AG08396 (cell line): ENCODE measurements at regions not wholly inside any gene's neighbourhood (a gene's known extent, or its start where the extent isn't known, plus 50 kb on each side); places are given as distances from the start of the nearest gene placed in this dataset.
"Not testable (repeated sequence)": the region's sequence is repeated elsewhere in the genome, so short reads cannot be mapped to it uniquely, and the experiment has no call there.

Experiments
- DNase-seq: peaks from one replicate; pipeline ENCODE4 v3.0.0; 2012; ENCODE audit warnings: low spot score, mixed read lengths

DNA sequence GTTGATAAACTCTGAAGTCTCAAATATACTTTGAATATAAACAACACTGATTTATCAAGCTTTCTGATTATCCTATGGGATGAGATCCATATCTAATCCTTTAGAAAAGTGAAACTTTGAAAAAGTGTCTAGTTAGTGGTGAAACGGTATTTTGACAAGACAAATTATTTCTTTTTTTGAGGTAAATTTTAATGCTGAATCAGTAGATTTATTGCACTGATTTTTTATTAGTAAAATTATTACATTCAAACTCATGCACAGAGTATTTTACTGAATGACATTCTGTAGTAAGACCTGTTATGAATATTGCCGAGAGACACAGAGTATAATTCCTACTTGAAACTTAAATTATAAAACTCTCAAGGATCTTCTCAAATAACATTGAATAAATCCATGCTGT, 679.1 kb upstream of the SPRY2 start:
- no peak for DNase-seq

DNA sequence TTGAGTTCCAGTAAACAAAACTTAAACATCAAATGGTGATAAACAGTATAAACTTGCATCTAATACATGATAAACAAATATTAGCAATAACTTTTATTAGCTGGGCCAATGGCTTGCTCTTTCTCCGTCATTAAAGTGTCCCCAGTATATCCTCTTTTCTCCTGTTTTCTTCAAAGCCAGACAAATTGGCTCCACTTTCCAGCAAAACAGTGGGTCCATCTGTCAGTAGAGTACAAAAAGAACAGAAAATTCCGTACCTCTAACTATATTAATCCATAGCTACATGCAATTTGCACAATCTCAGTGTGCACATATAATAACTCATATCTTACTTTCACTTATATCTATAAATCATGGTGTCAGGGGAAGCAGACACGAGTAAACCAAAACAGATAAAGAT, 678.0 kb upstream of the SPRY2 start:
- no peak for DNase-seq

DNA sequence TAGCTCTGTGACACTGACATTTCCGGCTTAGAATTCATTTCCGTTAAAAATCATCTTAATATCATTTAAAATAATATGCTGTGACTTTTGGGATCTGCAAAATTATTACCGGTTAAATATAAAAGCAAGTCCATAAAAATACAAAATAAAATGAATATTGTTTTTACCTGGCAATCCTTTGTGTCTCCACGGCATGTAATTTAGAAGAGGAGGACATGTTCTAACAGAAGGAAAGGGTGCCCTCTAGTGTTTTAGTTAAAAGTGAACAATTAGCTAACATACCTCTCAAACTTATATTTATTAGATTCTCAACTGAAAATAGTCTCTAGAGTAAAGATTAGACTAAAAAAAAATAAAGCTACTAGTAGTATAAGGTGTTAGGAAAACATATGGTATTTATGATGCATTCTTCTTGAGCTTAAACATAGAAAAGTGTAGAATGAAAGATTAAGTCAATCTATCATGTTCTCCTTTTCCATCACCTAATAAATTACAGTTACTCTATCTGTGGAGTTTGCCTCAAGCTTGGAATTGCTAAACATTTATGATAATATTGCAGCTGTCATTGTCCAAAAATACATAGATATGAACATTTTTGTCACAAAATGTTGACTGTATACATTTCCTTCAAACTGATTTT, 676.7 kb upstream of the SPRY2 start:
- DNase-seq = peak; percentile 30

DNA sequence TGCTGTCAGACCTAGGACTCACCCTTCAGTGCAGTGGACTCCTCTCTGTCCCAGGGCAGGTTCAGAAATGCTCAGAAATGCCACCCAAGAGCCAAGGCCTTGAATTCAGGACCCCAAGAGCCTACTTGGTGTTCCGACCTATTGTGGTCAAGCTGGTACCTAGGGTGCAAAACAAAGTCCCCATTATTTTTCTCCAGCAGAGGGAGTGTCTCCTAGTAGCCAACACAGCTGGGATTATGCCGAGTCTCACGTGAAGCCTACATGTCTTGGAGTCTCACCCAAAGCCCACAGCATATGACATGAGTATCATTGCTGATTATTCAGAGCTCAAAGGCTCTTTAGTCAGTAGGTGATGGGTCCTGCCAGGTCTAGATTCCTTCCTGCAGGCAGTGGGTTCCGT, 671.1 kb upstream of the SPRY2 start:
- DNase-seq = no peak

DNA sequence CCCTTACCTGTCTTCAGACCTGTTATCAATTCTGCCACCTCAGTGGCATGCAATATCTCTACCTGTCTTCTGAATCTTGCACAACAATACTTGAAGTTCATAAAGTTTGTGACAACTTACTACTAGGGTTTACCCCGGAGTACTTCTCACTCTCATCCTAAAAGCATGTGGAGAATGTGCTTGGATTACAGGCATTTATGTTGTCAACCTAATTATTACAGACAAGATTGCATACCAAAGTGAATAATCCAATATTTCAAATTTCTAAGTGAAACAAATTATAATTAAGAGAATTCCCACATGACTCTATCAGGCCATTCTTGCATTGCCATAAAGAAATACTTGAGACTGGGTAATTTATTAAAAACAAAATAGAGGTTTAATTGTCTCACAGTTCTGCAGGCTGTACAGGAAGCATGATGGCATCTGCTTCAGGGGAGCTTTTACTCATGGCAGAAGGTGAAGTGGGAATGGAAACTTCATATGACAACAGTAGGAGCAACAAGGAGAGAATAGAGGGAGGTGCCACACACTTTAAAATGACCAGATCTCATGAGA, 661.0 kb upstream of the SPRY2 start:
- no peak for DNase-seq

DNA sequence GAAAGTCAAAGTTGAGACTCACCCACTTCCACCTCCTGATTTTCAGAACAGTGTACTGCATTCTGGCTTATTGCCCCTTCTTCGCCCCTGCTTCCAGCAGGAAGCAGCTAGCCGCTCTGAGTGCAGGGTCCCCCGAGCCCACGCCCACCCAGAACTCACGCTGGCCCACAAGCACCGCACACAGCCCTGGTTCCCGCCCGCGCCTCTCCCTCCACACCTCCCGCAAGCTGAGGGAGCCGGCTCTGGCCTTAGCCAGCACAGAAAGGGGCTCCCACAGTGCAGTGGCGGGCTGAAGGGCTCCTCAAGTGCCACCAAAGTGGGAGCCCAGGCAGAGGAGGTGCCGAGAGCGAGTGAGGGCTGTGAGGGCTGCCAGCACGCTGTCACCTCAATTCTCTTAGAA, 657.7 kb upstream of the SPRY2 start:
- DNase-seq = not testable (repeated sequence)

DNA sequence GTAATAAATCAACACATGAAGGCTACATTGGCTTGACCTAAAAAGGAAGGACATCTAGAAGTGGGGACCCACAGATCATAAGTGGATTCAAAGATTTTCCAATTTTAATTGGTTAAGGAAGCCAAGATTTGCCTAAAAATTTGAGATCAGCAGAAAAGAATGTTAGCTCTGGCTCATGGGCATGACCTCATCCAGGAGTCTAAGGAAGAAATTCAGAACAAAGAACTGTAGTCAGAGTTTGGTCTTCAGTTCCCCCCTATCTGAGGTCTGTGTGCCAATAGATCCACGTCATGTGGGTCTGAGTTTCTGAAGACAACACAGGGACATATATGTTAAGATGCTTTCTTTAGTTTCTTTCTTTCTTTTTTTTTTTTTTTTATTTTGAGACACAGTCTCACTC, 648.8 kb upstream of the SPRY2 start:
- no peak for DNase-seq

DNA sequence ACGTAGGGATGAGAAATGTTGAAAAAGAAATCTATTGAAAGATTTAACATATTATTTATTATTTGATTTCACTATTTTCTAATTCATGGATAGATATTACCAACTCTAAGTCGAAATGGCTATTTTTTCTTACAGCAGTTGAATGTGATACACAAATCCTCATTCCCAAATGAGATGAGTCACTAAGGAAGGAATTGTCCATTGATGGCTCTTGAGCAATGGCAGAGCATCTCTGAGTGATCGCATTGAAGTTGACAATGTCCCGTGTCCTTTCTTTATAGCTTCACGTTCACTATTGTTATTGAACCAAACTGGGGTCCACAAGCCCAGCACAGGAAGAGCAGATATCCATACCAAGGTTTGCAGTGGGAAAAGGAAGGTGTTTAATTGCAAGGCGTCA, 648.3 kb upstream of the SPRY2 start:
- no peak for DNase-seq

DNA sequence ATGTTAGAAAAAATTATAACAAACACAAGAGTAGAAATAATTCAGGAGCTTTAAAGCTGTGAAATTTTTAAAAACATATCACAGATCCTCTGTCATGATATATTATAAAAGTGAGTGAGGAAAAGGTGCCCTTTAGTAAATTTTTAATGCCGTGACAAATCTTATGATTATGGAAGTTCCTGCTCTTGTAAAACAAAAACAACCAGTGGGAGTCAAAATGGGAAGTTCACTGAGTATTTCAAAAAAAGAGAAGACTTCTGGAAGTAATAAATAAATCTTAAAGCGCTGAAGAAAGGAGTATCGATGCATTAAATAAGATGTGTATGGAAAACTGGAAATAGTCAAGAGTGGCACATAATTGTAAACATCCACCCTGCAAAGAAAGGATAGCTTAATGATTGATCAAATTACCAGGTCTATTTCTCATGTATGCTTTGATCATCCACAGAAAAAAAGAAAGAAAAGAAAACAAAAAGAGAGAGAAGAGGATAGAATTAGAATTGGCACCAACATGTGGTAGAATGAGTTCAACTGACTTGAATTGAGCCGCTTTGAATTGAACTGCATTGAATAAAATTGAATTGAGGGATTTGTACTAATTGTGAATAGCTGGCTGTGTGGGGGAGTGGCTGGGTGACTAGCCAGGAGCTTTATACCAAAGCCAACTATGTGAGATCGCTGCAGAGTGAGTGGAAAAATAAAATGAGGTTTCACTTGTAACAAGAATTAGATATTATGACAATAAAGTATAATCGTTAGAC, 647.6 kb upstream of the SPRY2 start:
- no peak for DNase-seq

DNA sequence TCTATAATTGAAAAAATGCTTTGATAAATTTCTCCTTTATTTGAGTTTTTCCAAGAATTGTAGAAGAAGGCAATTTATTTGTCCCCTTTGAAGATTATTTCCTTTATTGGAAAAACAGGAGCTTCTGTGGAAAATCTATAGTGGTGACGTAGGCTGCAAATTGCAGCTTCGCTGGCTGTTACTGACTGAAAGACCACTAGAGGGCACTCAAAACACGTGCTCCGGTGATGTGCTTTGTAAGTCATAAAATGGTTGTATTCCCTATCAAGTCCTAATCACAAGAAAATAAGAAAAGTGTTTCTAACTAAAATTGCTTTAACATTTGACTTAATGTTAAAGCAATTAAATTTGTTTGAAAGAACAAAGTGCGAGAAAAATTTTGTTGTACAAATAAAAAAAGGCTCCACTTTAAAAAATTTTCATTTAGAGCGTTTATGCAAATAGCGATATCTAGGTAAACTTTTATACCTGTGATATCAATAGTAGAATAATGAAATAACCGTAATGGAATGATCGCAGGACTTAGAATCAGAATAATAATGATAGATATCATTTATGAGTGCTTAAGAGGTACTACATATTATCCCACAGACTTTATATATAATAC, 638.2 kb upstream of the SPRY2 start:
- DNase-seq = peak; percentile 41

DNA sequence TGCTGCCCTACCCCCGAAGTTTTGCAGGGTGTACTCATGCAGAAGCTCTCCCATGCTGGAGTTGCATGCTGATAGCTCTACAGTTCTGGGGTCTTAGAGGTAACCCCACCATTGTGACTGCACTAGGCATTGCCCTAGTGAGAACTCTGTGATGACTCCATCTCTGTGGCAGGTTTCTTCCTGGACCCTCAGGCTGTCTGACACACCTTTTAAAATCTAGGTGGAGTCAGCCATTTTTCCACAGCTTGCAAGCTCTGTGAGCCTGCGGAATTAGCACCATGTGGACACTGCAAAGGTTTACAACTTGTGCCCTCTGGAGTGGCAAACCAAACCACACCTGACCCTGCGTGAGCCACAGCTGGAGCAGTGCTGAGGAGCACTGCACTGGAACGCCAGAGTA, 636.2 kb upstream of the SPRY2 start:
- DNase-seq = no peak

DNA sequence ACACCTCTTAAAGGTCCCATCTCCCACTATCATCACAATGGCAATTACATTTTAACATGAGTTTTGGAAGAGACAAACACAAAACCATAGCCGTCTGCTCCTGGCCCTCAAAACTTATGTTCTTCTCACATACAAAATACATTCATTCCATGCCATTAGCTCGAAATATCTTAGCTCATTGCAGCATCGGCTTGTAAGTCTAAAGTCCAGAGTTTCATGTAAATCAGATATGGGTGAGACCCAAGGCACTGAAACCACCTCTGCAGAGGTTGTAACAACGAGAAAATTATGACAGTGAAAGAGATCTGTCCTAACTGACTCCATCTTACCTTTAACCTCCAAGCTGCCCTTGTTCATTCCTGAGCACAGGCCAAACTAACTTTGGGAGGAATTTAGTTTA, 635.0 kb upstream of the SPRY2 start:
- no peak for DNase-seq

DNA sequence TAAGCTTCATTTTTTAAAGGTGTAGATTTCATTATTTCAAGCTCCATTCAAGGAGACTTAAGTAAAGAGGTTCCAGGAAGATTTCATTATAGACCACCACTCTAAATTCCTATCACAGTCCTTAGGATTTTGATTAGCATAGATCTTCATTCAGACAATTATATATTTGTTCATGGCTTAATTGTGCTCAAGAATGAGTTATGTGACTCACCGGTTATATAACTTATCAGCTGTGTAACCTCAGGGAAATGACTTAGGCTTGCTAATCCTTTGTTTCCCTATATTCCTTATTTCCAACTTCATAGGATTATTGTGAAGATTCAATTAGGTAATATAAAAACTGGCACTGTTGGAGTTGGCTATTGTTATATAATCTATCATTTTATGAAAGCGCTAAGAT, 632.8 kb upstream of the SPRY2 start:
- no peak for DNase-seq

DNA sequence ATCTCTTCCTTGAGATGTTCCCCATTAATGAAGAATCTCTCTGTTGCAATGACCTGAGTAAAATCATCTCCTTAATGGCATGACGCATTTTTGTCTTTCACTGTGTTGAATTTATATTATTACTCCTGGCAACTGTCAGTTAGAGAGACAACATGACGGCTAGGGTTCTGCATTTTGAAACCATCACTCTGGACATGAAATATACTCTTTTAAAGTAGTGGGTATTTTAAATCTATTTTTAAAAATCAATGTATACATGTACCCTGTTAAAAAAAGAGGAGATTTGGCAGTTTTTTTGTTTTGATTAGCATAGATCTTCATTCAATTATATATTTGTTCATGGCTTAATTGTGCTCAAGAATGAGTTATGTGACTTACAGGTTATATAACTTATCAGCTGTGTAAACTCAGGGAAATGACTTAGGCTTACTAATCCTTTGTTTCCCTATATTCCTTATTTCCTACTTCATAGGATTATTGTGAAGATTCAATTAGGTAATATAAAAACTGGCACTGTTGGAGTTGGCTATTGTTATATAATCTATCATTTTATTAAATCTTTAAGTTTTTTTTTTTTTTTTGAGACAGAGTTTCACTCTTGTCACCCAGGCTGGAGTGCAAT, 632.0 kb upstream of the SPRY2 start:
- no peak for DNase-seq

DNA sequence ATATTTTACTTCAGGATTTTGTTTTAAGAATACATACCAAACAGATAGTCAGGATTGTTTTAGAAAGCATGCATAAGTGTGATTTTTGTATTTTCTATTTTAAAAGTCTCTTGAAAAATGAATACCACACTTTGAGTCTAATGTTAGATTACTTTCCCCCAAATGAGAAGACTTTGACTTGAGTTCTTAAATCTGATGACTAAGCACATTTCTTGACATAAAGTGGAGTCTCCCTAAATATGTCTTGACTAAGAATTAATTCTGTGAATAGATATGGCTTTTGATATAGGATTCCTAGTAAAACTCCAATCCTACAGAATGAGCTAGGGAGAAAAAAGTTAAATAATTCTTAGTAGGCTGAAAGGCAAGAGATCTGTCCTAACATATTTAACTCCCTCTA, 624.2 kb upstream of the SPRY2 start:
- no peak for DNase-seq

DNA sequence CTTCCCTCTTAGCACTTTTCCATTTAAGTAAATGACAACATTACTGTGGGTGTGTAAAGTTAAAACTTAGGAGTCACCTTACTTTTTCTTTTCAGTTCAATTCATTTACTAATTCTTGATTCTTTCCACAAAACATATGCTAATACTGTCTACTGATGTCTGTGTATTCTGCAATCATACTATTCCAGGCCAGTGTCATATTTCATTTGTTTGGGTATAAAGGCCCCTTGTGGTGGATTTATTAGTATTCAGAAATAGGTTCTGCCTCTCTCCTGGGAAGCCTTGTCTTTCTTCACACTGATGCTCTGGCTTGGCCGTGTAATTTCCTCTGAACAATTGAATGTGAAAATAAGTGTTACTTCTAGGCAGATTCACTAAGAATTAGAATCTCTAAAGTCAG, 621.9 kb upstream of the SPRY2 start:
- no peak for DNase-seq

DNA sequence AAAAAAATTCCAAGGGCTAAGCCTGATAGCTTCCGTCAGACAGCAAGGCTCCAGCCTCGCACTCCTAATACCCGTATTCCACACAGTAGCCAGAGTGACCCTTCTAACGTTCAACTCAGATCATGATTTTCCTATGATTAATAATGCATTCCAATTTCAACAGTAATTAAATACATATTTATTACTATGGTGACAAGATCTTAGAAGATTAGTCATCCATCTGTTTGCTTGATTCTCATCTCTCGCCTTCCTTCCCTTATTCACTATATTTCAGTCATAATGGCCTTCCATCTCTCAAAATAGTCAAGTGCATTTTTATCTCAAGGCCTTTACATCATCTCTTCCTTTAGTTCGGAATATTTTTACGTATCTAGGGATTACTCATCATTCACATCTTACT, 621.2 kb upstream of the SPRY2 start:
- no peak for DNase-seq

DNA sequence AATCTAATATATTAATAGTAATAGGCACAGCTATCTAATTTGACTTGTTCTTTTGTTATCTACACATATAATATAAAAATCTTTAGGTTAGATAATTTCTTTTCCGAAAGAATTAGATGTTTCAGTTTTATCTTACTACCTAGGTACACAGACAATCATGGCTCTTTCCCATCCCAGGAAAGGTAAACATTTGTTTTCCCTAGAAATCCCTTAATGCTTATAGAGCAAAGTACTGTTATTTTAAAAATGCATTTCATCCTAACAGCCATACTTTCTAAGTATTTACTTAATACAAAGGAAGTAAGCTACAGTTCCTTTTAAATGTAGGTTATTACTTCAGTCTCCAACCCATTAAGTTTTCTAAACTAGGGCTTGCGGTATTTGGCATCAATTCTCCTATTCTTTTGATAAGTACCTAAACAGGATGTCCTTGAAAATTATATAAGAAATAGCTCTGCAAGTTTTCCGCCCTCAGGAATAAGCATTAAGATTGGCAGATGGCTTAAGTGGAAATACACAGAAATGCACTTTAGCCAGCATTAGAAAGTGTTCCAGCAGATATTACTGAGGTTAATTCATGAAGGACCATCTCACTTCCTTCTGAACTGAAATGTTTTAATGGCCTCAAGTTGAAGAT, 616.2 kb upstream of the SPRY2 start:
- DNase-seq = no peak

DNA sequence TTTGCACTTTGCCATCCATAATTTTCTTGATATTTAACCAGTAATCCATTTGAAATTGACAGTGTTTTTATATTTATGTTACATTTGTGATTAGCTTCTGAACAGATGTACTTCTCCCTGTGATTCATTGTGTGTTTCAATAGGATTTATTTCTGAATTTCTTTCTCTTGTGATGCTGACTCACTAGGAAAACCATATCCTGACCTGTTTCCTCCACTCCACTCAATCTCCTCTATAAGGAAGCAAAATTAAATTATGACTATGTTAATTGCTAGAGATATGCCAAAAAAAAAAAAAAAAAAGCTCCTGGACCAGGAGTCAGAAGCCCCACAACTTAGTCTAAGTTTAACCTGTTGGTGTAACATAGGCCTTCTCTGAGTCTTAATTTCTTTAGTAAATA, 614.6 kb upstream of the SPRY2 start:
- DNase-seq = no peak

DNA sequence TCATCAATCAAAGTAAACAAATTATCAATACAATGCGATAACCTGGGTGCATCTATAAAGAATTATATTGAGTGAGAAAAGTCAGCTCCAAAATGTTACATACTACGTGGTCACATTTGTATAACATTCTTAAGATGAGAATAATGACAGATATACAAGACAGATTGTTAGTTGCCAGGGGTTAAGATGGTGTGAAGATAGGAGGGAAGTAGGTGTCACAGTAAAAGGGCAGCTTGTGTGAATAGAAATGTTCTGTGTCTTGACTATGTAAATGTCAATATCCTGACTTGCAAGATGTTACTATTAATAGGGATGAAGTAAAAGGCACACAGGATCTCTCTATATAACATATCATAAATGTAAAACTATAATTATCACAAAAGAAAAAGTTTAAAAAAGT, 611.2 kb upstream of the SPRY2 start:
- no peak for DNase-seq

DNA sequence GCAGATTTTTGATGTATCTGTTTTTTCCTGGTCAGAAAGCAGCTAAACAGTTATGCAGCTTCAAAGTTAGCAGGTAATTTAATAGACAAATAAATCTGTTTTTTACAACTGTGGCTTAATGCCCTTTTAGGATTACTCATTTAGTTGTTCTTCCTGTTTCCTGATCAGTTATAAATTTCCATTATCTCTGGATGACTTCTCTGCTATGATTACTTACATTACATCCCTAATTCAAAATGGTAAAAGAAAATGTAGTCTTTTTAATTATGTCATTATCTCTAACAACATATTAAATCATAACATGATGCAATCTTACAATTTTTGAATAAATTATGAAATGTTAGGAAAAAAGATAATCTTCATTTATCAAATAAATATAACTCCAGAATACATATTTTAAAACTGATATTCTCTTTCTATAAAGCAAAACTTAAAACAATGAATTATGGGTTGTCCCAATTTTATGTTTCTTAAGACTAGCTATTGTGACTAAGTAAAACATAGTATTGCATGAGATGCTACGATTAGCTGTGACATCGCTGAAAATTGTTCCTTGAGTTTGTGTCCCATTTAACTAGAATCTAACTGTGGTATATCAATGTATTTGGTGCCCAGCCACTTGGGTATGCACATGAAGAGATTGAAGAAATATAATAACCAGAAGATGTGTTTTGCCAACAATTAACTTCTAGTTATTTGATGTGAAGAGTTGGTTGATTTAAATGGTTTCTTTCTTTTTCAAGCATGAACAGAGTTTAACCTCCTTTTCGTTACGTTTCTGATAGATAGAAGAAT, 605.3 kb upstream of the SPRY2 start:
- no peak for DNase-seq

DNA sequence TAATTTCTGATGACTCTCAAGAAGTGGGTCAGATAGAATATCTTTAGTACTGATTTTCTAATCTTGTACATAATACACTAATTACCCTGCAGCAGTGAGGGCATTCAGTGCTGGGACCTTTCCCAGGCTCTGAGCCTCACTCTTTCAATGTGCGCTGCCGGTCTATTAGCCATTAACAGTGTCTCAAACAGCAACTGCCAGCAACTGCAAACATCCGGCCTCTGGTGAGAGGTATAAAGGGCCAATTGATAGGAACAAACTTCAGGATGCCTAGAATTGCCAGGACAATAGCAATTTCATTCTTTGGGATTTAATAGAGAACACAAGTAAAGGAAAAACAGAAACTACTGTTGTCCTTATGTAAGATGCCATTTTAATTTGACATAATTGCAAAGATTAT, 604.4 kb upstream of the SPRY2 start:
- no peak for DNase-seq
